ENCODE measurements at regions not wholly inside any gene's neighbourhood (a gene's known extent, or its start where the extent isn't known, plus 50 kb on each side); places are given as distances from the start of the nearest gene placed in this dataset.

- no peaks in the 10 kb centered on the region for H3K79me2 ChIP-seq (ENCODE audit: insufficient read depth, low read length)
- no peak overlapping the region for H3K4me3 ChIP-seq (ENCODE audit: low read length, poor library complexity, severe bottlenecking)
- no peaks in the 10 kb centered on the region for H3F3A ChIP-seq (ENCODE audit: low read depth)
- H3K4me1 ChIP-seq (ENCODE audit: insufficient read depth, low read length, poor library complexity, severe bottlenecking), result no peaks in the 10 kb centered on the region
- H3K4me2 ChIP-seq (ENCODE audit: low read depth, low read length, poor library complexity, severe bottlenecking), result no peak overlapping the region
- no peaks in the 10 kb centered on the region for H3K9me2 ChIP-seq (replicated peaks; ENCODE audit: low read depth, low read length)
- H2AFZ ChIP-seq (ENCODE audit: low read length), result no peak overlapping the region
- H3K27me3 ChIP-seq (ENCODE audit: insufficient read depth, low read length, poor library complexity, severe bottlenecking), result no peaks in the 10 kb centered on the region
- peaks cover 5% of the 10 kb centered on the region; the same call in 1 of the 2 replicates for H3K9me3 ChIP-seq (ENCODE audit: insufficient read depth, low read depth, low read length)
- H3K9ac ChIP-seq (ENCODE audit: low read depth, low read length, poor library complexity, severe bottlenecking), result no peak overlapping the region
- no peaks in the 10 kb centered on the region for H4K20me1 ChIP-seq (ENCODE audit: insufficient read depth, low read length, poor library complexity, severe bottlenecking)
- TF ChIP-seq EZH2phosphoT487 (IDR thresholded peaks at IDR 0.05; ENCODE audit: borderline replicate concordance) (no peak), CTCF (conservative IDR thresholded peaks at IDR 0.05; ENCODE audit: low read length) (no peak)
- H3K36me3 ChIP-seq (ENCODE audit: insufficient read depth, low read length), result no peaks in the 10 kb centered on the region
Measured at GRCh38 chr9:115551396-115551795, 433.4 kb upstream of the TNC start.

GRCh38 chr9:115553060-115553773 lies 435.3 kb upstream of the TNC start:
- Histone ChIP-seq H3F3A (ENCODE audit: low read depth) (no peaks in the 10 kb centered on the region), H3K4me3 (ENCODE audit: low read length, poor library complexity, severe bottlenecking) (no peak overlapping the region), H4K20me1 (ENCODE audit: insufficient read depth, low read length, poor library complexity, severe bottlenecking) (no peaks in the 10 kb centered on the region), H3K9me3 (ENCODE audit: insufficient read depth, low read depth, low read length) (peaks cover 6% of the 10 kb centered on the region; the same call in 1 of the 2 replicates), H3K36me3 (ENCODE audit: insufficient read depth, low read length) (no peaks in the 10 kb centered on the region), H3K9me2 (replicated peaks; ENCODE audit: low read depth, low read length) (no peaks in the 10 kb centered on the region), H3K4me1 (ENCODE audit: insufficient read depth, low read length, poor library complexity, severe bottlenecking) (no peaks in the 10 kb centered on the region), H3K9ac (ENCODE audit: low read depth, low read length, poor library complexity, severe bottlenecking) (no peak overlapping the region), H2AFZ (ENCODE audit: low read length) (no peak overlapping the region), H3K27me3 (ENCODE audit: insufficient read depth, low read length, poor library complexity, severe bottlenecking) (no peaks in the 10 kb centered on the region), H3K4me2 (ENCODE audit: low read depth, low read length, poor library complexity, severe bottlenecking) (no peak overlapping the region), H3K79me2 (ENCODE audit: insufficient read depth, low read length) (no peaks in the 10 kb centered on the region)
- TF ChIP-seq CTCF (conservative IDR thresholded peaks at IDR 0.05; ENCODE audit: low read length), result no peak
- TF ChIP-seq EZH2phosphoT487 (IDR thresholded peaks at IDR 0.05; ENCODE audit: borderline replicate concordance), result no peak

GRCh38 chr9:115556432-115556831 lies 438.5 kb upstream of the TNC start:
- Histone ChIP-seq H3K9ac (ENCODE audit: low read depth, low read length, poor library complexity, severe bottlenecking) (no peak overlapping the region), H3K4me3 (ENCODE audit: low read length, poor library complexity, severe bottlenecking) (no peak overlapping the region), H3K4me2 (ENCODE audit: low read depth, low read length, poor library complexity, severe bottlenecking) (no peak overlapping the region), H3K79me2 (ENCODE audit: insufficient read depth, low read length) (no peaks in the 10 kb centered on the region), H3K27me3 (ENCODE audit: insufficient read depth, low read length, poor library complexity, severe bottlenecking) (no peaks in the 10 kb centered on the region), H4K20me1 (ENCODE audit: insufficient read depth, low read length, poor library complexity, severe bottlenecking) (no peaks in the 10 kb centered on the region), H3K4me1 (ENCODE audit: insufficient read depth, low read length, poor library complexity, severe bottlenecking) (no peaks in the 10 kb centered on the region), H2AFZ (ENCODE audit: low read length) (no peak overlapping the region), H3K9me3 (ENCODE audit: insufficient read depth, low read depth, low read length) (peaks cover 6% of the 10 kb centered on the region; the same call in 1 of the 2 replicates), H3F3A (ENCODE audit: low read depth) (no peaks in the 10 kb centered on the region), H3K9me2 (replicated peaks; ENCODE audit: low read depth, low read length) (no peaks in the 10 kb centered on the region), H3K36me3 (ENCODE audit: insufficient read depth, low read length) (no peaks in the 10 kb centered on the region)
- no peak for TF ChIP-seq EZH2phosphoT487 (IDR thresholded peaks at IDR 0.05; ENCODE audit: borderline replicate concordance)
- no peak for TF ChIP-seq CTCF (conservative IDR thresholded peaks at IDR 0.05; ENCODE audit: low read length)

All from Loucy (cell line).